ENCODE measurements at regions not wholly inside any gene's neighbourhood (a gene's known extent, or its start where the extent isn't known, plus 50 kb on each side); places are given as distances from the start of the nearest gene placed in this dataset.
"Not testable (repeated sequence)": the region's sequence is repeated elsewhere in the genome, so short reads cannot be mapped to it uniquely, and the experiment has no call there.

GRCh38 chr2:48043131-48043700, 136.9 kb upstream of the FBXO11 start:
- TF ChIP-seq CTCF (IDR thresholded peaks at IDR 0.05; ENCODE audit: borderline replicate concordance, insufficient read depth, low read depth, low read length) = no peak
- H3K4me3 ChIP-seq (ENCODE audit: low read depth, low read length) = no peak overlapping the region

- H3K4me3 ChIP-seq (ENCODE audit: low read depth, low read length) = no peak overlapping the region
- no peak for TF ChIP-seq CTCF (IDR thresholded peaks at IDR 0.05; ENCODE audit: borderline replicate concordance, insufficient read depth, low read depth, low read length)
Measured at GRCh38 chr2:48043746-48044145, 137.4 kb upstream of the FBXO11 start.

- H3K4me3 ChIP-seq (ENCODE audit: low read depth, low read length) = no peak overlapping the region
- TF ChIP-seq CTCF (IDR thresholded peaks at IDR 0.05; ENCODE audit: borderline replicate concordance, insufficient read depth, low read depth, low read length) = no peak
Measured at GRCh38 chr2:48045613-48046012, 139.3 kb upstream of the FBXO11 start.

GRCh38 chr2:48048476-48049171, 142.3 kb upstream of the FBXO11 start:
- no peak overlapping the region for H3K4me3 ChIP-seq (ENCODE audit: low read depth, low read length)
- TF ChIP-seq CTCF (IDR thresholded peaks at IDR 0.05; ENCODE audit: borderline replicate concordance, insufficient read depth, low read depth, low read length) = no peak

GRCh38 chr2:48049371-48049770, 143.1 kb upstream of the FBXO11 start:
- no peak for TF ChIP-seq CTCF (IDR thresholded peaks at IDR 0.05; ENCODE audit: borderline replicate concordance, insufficient read depth, low read depth, low read length)
- no peak overlapping the region for H3K4me3 ChIP-seq (ENCODE audit: low read depth, low read length)

GRCh38 chr2:48050711-48051110, 144.4 kb upstream of the FBXO11 start:
- TF ChIP-seq CTCF (IDR thresholded peaks at IDR 0.05; ENCODE audit: borderline replicate concordance, insufficient read depth, low read depth, low read length) = no peak
- H3K4me3 ChIP-seq (ENCODE audit: low read depth, low read length) = no peak overlapping the region

GRCh38 chr2:48059975-48060374, 153.7 kb upstream of the FBXO11 start:
- no peak for TF ChIP-seq CTCF (IDR thresholded peaks at IDR 0.05; ENCODE audit: borderline replicate concordance, insufficient read depth, low read depth, low read length)
- no peak overlapping the region for H3K4me3 ChIP-seq (ENCODE audit: low read depth, low read length)

GRCh38 chr2:48061656-48062055, 155.4 kb upstream of the FBXO11 start:
- not testable (repeated sequence) for H3K4me3 ChIP-seq (ENCODE audit: low read depth, low read length)
